Lung (tissue), 11 donors: ENCODE measurements at regions not wholly inside any gene's neighbourhood (a gene's known extent, or its start where the extent isn't known, plus 50 kb on each side); places are given as distances from the start of the nearest gene placed in this dataset.

Experiments
- ATAC-seq: fragments of 200-7000 bp; cut with Tn5 transposase; one replicate; pipeline ENCODE4 v1.9.1; 2020; ENCODE audit warnings: moderate number of reproducible peaks; ENCODE audit not compliant: insufficient read depth, low FRiP score
- DNase-seq, 3 donors: peaks; one replicate each; pipeline ENCODE4 v3.0.0-alpha.2; 2013 to 2017
- H3K27ac ChIP-seq, 2 donors: one replicate each; pipeline ENCODE4 v1.5.1; 2013; ENCODE audit warnings: mild to moderate bottlenecking in 2 of 2, moderate library complexity in 2 of 2, control low read depth in 1 of 2, inconsistent platforms in 1 of 2, low read depth in 1 of 2, low read length in 1 of 2
- H3K27me3 ChIP-seq, 3 donors: one replicate each; pipeline ENCODE4 v1.5.1; 2013; ENCODE audit warnings: low read length in 2 of 3; ENCODE audit not compliant: control insufficient read depth in 3 of 3, insufficient read depth in 3 of 3
- H3K36me3 ChIP-seq, 4 donors: one replicate each; pipeline ENCODE4 v1.5.1; 2013; ENCODE audit warnings: low read length in 4 of 4, mild to moderate bottlenecking in 1 of 4, moderate library complexity in 1 of 4; ENCODE audit not compliant: control insufficient read depth in 4 of 4, insufficient read depth in 4 of 4
- H3K4me1 ChIP-seq, 5 donors: one replicate each; pipeline ENCODE4 v1.5.1; 2013; ENCODE audit warnings: low read length in 5 of 5, mild to moderate bottlenecking in 2 of 5, moderate library complexity in 1 of 5; ENCODE audit not compliant: control insufficient read depth in 5 of 5, insufficient read depth in 5 of 5
- H3K4me3 ChIP-seq: one replicate; pipeline ENCODE4 v1.5.1; 2013; ENCODE audit warnings: mild to moderate bottlenecking, control low read depth, moderate library complexity
- H3K9ac ChIP-seq, 2 donors: one replicate each; pipeline ENCODE4 v1.5.1; 2013; ENCODE audit warnings: low read length in 2 of 2, control low read depth in 1 of 2; ENCODE audit not compliant: insufficient read depth in 1 of 2
- H3K9me3 ChIP-seq, 4 donors: one replicate each; pipeline ENCODE4 v1.5.1; 2013; ENCODE audit warnings: low read length in 3 of 4, mild to moderate bottlenecking in 1 of 4, moderate library complexity in 1 of 4; ENCODE audit not compliant: control insufficient read depth in 4 of 4, insufficient read depth in 3 of 4
- WGBS, 2 donors: extraction: QIAGEN DNeasy Blood & Tissue Kit; methylation state at CpG; one replicate each; pipeline ENCODE4 v1.1.7; 2013; 5-methylcytosine and 5-hydroxymethylcytosine counted together
- TF ChIP-seq, protein P1 (sequence below): IDR thresholded peaks from 2 replicates; pipeline ENCODE4 v1.5.1; 2012; ENCODE audit warnings: mild to moderate bottlenecking; ENCODE audit errors: control extremely low read depth, extremely low read depth
- donor health status: control.
- donor health status: control.
- donor health status: Bipolar disorder and iron deficiency.
- donor health status: healthy.
- donor health status: DM: yes; HTN: yes; CAD: no.

DNA sequence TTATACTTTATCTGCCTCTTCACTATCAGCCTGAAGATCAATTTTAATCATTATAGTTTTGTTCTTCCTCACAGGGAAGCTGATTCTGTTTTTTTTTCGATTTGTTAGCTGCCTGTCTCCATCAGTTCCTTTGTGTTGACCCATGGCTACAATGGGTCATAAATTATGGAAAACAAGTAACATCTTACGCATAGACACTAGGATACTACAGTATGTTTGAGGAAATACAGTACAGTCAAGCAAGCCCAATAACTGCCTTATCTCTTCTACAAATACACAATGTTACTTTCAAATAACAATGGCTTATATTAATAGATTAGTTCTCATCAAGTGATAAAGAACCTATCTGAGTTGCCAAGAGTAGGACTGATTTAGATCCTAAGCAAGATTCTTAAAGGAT lies 160.5 kb upstream of the FREM1 start:
- Histone ChIP-seq H3K27me3 (no peaks in the 10 kb centered on the region), H3K36me3 (no peaks in the 10 kb centered on the region), H3K9ac (no peak overlapping the region), H3K27ac (no peak overlapping the region), H3K9me3 (no peaks in the 10 kb centered on the region), H3K4me1 (peaks cover 0 to 19% (median 4%) of the 10 kb centered on the region in 5 donors), H3K4me3 (no peak overlapping the region)
- ATAC-seq (no peak), DNase-seq (no peak)
- TF ChIP-seq, protein P1, sequence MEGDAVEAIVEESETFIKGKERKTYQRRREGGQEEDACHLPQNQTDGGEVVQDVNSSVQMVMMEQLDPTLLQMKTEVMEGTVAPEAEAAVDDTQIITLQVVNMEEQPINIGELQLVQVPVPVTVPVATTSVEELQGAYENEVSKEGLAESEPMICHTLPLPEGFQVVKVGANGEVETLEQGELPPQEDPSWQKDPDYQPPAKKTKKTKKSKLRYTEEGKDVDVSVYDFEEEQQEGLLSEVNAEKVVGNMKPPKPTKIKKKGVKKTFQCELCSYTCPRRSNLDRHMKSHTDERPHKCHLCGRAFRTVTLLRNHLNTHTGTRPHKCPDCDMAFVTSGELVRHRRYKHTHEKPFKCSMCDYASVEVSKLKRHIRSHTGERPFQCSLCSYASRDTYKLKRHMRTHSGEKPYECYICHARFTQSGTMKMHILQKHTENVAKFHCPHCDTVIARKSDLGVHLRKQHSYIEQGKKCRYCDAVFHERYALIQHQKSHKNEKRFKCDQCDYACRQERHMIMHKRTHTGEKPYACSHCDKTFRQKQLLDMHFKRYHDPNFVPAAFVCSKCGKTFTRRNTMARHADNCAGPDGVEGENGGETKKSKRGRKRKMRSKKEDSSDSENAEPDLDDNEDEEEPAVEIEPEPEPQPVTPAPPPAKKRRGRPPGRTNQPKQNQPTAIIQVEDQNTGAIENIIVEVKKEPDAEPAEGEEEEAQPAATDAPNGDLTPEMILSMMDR, result no peak
- 70 to 84% methylated on average over 2 of the region's 2 CpGs for WGBS, 2 donors

DNA sequence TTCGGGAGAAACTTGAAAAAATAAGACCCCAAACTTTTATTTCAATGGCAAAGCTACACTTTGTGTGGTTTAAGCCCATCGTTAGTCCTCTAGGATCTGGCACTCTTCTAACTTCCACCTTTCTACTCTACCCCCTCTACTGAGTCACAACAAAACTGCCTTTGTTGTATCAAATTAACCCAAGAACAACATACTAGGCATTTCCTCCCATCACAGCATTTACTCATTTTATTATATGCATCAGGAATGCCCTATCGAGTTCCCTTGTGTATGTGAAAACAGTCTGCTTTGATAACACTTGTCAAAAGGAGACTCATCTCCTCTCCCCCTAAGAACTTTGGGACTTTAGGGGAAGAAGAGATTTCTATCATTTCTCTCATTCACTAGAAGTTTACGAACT lies 158.9 kb upstream of the FREM1 start:
- Histone ChIP-seq H3K36me3 (no peaks in the 10 kb centered on the region), H3K27ac (no peak overlapping the region), H3K9ac (no peak overlapping the region), H3K9me3 (no peaks in the 10 kb centered on the region), H3K27me3 (no peaks in the 10 kb centered on the region), H3K4me1 (peaks cover 0 to 19% (median 4%) of the 10 kb centered on the region in 5 donors), H3K4me3 (no peak overlapping the region)
- ATAC-seq (no peak), DNase-seq (no peak)
- TF ChIP-seq, protein P1, result no peak
- WGBS, 2 donors, result 82 to 87% methylated on average over 4 of the region's 4 CpGs

DNA sequence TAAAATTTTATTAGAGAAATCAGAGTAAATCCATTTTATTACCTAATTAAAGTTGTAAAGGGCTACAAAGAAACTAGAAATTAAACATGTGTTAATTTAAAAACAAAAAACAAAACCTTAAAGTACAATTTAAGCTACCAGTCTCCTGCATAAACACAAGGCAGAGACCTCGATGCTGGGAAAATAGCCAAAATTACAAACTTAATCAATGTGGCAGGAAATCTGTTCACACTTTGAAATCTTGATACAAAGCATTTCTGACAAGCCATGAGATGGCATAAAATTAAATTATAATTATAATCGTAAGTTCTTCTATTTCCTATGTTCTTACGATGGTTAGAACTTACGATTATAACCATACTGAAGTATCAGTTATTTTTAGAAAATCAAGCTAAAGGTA lies 158.0 kb upstream of the FREM1 start:
- TF ChIP-seq, protein P1, result no peak
- WGBS, 2 donors, result 31 to 48% methylated on average over 4 of the region's 4 CpGs
- no peak for ATAC-seq

DNA sequence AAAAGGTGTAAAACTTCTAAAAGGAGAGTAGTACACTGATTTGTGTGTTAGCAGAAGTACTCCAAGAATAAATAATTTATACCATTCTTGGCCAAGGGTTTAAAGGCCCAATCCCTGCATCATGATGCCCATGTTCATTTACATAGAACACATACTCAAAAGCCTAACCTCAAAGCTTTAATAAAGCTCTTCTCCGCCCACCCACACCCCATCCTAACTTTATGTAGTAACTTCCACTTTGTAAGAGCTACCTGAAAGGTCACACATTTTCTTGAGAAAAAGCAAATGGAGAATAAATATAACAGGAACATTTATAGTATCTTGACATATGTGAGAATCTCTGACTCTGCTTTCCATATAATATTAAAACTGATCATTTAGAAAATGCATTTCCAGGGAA lies 148.8 kb upstream of the FREM1 start:
- 94 to 95% methylated on average over 1 of the region's 1 CpG for WGBS, 2 donors
- H3K27me3 ChIP-seq, result no peaks in the 10 kb centered on the region
- peaks cover 0 to 23% (median 0%) of the 10 kb centered on the region in 5 donors for H3K4me1 ChIP-seq
- no peak overlapping the region for H3K27ac ChIP-seq
- no peaks in the 10 kb centered on the region for H3K9me3 ChIP-seq
- TF ChIP-seq, protein P1, result no peak
- H3K36me3 ChIP-seq, result no peaks in the 10 kb centered on the region
- DNase-seq, result no peak
- no peak for ATAC-seq
- no peak overlapping the region for H3K9ac ChIP-seq
- H3K4me3 ChIP-seq, result no peak overlapping the region

More for the DNA sequence above, 158.0 kb upstream of the FREM1 start:
- H3K9ac ChIP-seq, result no peak overlapping the region
- H3K36me3 ChIP-seq, result no peaks in the 10 kb centered on the region
- H3K9me3 ChIP-seq, result no peaks in the 10 kb centered on the region
- no peak overlapping the region for H3K27ac ChIP-seq
- no peak overlapping the region for H3K4me3 ChIP-seq
- no peaks in the 10 kb centered on the region for H3K27me3 ChIP-seq
- DNase-seq, result peak in 1 of 3 donors; percentile 47
- H3K4me1 ChIP-seq, result peaks cover 0 to 19% (median 4%) of the 10 kb centered on the region in 5 donors
